Osteocyte (in vitro differentiated cells): ENCODE measurements at regions not wholly inside any gene's neighbourhood (a gene's known extent, or its start where the extent isn't known, plus 50 kb on each side); places are given as distances from the start of the nearest gene placed in this dataset.

Experiments
- DNase-seq: peaks from one replicate; pipeline ENCODE4 v3.0.0; 2021; ENCODE audit warnings: mixed read lengths; ENCODE audit not compliant: unreplicated experiment; ENCODE audit errors: extremely low spot score
- H3K27ac Mint-ChIP-seq: one replicate; pipeline ENCODE4 v1.8.0; 2021; ENCODE audit warnings: mild to moderate bottlenecking, mixed read lengths; ENCODE audit not compliant: unreplicated experiment
- H3K27me3 Mint-ChIP-seq: one replicate; pipeline ENCODE4 v1.8.0; 2021; ENCODE audit warnings: mixed read lengths; ENCODE audit not compliant: unreplicated experiment
- H3K36me3 Mint-ChIP-seq: one replicate; pipeline ENCODE4 v1.8.0; 2021; ENCODE audit warnings: mixed read lengths; ENCODE audit not compliant: unreplicated experiment
- H3K4me1 Mint-ChIP-seq: one replicate; pipeline ENCODE4 v1.8.0; 2021; ENCODE audit warnings: mixed read lengths; ENCODE audit not compliant: unreplicated experiment
- H3K4me3 Mint-ChIP-seq: one replicate; pipeline ENCODE4 v1.8.0; 2021; ENCODE audit warnings: mild to moderate bottlenecking, moderate library complexity, mixed read lengths; ENCODE audit not compliant: unreplicated experiment
- H3K9me3 Mint-ChIP-seq: one replicate; pipeline ENCODE4 v1.8.0; 2021; ENCODE audit warnings: mixed read lengths; ENCODE audit not compliant: unreplicated experiment
- TF ChIP-seq, protein P1 (sequence below): fragments of 200-600 bp; sonication (generic); IDR thresholded peaks from 2 replicates; pipeline ENCODE4 v1.5.0; 2021; ENCODE audit warnings: antibody characterized with exemption, mild to moderate bottlenecking, moderate library complexity

DNA sequence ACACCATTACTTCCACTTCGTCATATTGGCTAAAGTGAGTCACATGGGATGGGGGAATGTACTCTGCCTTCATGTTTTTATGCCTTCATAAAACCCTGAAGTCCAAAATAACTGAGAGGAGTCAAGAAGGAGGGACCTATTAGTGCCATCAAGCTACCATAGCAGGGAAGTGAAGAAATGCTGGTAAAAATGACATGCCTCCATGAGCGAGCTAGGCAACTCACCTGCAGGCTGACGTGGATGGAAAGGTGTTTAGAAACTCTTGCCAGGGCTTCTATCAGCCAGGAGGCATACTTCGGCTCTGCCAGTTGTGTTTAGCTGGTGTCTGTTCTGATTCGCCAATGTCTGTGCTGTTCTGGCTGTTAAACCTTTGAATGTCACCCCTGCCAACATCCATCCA lies 424.4 kb upstream of the USP24 start:
- TF ChIP-seq, protein P1, sequence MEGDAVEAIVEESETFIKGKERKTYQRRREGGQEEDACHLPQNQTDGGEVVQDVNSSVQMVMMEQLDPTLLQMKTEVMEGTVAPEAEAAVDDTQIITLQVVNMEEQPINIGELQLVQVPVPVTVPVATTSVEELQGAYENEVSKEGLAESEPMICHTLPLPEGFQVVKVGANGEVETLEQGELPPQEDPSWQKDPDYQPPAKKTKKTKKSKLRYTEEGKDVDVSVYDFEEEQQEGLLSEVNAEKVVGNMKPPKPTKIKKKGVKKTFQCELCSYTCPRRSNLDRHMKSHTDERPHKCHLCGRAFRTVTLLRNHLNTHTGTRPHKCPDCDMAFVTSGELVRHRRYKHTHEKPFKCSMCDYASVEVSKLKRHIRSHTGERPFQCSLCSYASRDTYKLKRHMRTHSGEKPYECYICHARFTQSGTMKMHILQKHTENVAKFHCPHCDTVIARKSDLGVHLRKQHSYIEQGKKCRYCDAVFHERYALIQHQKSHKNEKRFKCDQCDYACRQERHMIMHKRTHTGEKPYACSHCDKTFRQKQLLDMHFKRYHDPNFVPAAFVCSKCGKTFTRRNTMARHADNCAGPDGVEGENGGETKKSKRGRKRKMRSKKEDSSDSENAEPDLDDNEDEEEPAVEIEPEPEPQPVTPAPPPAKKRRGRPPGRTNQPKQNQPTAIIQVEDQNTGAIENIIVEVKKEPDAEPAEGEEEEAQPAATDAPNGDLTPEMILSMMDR, result no peak
- H3K4me3 Mint-ChIP-seq, result no peak overlapping the region
- peaks cover 53% of the 10 kb centered on the region for H3K4me1 Mint-ChIP-seq
- no peaks in the 10 kb centered on the region for H3K9me3 Mint-ChIP-seq
- DNase-seq, result no peak
- H3K27ac Mint-ChIP-seq, result no peak overlapping the region
- H3K36me3 Mint-ChIP-seq, result no peaks in the 10 kb centered on the region
- H3K27me3 Mint-ChIP-seq, result no peaks in the 10 kb centered on the region

DNA sequence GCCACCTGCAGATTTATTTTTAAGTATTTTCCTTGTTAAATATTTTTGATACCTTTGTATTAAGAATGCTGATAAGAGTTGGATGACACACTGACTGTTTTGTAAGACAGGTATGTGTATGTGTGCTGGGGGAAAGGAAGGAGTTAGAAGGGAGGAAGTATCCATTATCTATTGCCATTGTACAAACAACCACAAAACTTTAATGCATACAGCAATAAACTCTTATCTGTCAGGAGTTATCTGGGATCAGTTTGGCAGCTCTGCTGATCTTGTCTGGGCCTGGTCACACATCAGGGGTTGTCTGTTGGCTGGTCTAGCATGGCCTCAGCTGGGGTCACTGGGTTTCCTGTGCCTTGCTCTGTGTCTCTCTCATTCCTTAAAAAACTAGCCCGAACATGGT lies 423.9 kb upstream of the USP24 start:
- Mint-ChIP-seq H3K4me3 (no peak overlapping the region), H3K36me3 (no peaks in the 10 kb centered on the region), H3K27ac (no peak overlapping the region), H3K4me1 (peaks cover 57% of the 10 kb centered on the region), H3K9me3 (no peaks in the 10 kb centered on the region), H3K27me3 (no peaks in the 10 kb centered on the region)
- no peak for DNase-seq
- TF ChIP-seq, protein P1, result no peak

DNA sequence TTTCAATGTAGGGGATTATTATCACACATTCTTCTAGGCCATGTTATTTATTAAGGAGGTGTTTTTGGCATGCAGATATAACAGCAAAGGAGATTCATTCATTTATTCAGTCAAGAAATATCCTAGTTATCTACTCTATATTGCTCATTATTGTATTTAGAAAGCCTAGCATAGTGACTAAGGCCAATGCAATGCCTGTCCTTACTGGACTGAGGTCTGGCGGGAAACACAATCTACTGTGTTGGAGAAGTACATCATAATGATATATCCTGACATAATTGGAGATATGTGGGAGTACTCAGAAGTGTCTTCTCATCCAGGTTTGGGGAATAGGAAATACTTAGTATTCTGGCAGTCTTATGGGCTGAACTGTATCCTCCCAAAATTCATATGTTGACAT lies 421.5 kb upstream of the USP24 start:
- Mint-ChIP-seq H3K27ac (peak overlapping the region; percentile 91), H3K9me3 (no peaks in the 10 kb centered on the region), H3K4me3 (no peak overlapping the region), H3K36me3 (no peaks in the 10 kb centered on the region), H3K4me1 (peaks cover 80% of the 10 kb centered on the region), H3K27me3 (no peaks in the 10 kb centered on the region)
- no peak for DNase-seq
- TF ChIP-seq, protein P1, result no peak

DNA sequence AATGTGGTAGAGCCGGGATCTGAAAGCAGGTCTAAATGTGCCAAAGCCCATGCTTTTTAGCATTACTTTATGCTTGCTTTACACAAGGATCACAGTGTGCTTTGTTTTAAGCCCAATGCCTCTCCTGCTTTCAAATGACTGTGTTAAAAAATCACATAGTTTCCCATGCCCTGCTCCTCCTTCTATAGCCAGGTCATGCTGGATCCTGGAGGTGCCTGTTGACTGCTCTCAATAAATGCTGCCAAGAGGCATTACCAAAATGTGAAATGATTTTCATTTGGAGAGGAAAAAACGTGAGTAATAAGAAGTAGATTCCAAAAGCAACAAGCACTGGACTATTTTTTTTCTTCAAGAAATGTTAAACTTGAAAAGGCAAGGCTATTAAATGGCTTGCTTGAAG lies 420.7 kb upstream of the USP24 start:
- Mint-ChIP-seq H3K9me3 (peaks cover under 1% of the 10 kb centered on the region), H3K4me1 (peaks cover 75% of the 10 kb centered on the region), H3K4me3 (peak overlapping the region; percentile 38), H3K36me3 (no peaks in the 10 kb centered on the region), H3K27me3 (no peaks in the 10 kb centered on the region), H3K27ac (peak overlapping the region; percentile 91)
- TF ChIP-seq, protein P1, result no peak
- DNase-seq, result no peak

DNA sequence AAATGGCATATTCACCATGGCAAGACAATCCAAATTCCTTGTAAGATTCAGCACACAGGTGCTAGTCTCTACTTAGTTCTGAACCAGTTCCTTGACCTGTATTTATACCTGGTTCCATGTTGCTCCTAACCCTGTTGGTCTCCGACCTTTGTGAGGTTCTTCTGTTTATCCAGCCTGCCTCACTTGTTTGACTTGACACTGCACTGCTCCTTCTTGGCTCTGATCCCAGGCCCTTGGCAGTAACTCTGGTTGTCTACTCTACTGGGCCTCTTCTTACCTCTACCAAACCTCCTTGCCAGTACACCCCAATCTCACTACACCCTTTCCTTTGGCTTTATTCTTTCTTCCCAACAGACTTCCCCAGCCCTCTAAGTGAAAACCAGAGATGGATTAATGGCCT lies 419.4 kb upstream of the USP24 start:
- Mint-ChIP-seq H3K27ac (peak overlapping the region; percentile 91), H3K4me1 (peaks cover 67% of the 10 kb centered on the region), H3K4me3 (no peak overlapping the region), H3K9me3 (peaks cover 3% of the 10 kb centered on the region), H3K36me3 (no peaks in the 10 kb centered on the region), H3K27me3 (no peaks in the 10 kb centered on the region)
- TF ChIP-seq, protein P1, result no peak
- no peak for DNase-seq
